Mucosa of rectum (tissue), 2 donors: ENCODE measurements at regions not wholly inside any gene's neighbourhood (a gene's known extent, or its start where the extent isn't known, plus 50 kb on each side); places are given as distances from the start of the nearest gene placed in this dataset.

Source experiments
- H3K27ac ChIP-seq, 2 donors: one replicate each; pipeline ENCODE4 v1.7.0; 2013; ENCODE audit warnings: inconsistent platforms in 2 of 2, low read depth in 2 of 2, low read length in 2 of 2
- H3K27me3 ChIP-seq, 2 donors: one replicate each; pipeline ENCODE4 v1.7.0; 2013; ENCODE audit warnings: low read length in 2 of 2; ENCODE audit not compliant: control insufficient read depth in 2 of 2, insufficient read depth in 2 of 2
- H3K36me3 ChIP-seq, 2 donors: one replicate each; pipeline ENCODE4 v1.7.0; 2013; ENCODE audit warnings: low read length in 2 of 2; ENCODE audit not compliant: control insufficient read depth in 2 of 2, insufficient read depth in 2 of 2
- H3K4me1 ChIP-seq, 2 donors: one replicate each; pipeline ENCODE4 v1.7.0; 2013; ENCODE audit warnings: low read length in 2 of 2, mild to moderate bottlenecking in 1 of 2; ENCODE audit not compliant: control insufficient read depth in 2 of 2, insufficient read depth in 2 of 2
- H3K4me3 ChIP-seq, 2 donors: one replicate each; pipeline ENCODE4 v1.7.0; 2013; ENCODE audit warnings: low read length in 2 of 2
- H3K9ac ChIP-seq, 2 donors: one replicate each; pipeline ENCODE4 v1.7.0; 2013; ENCODE audit warnings: low read length in 2 of 2, low read depth in 1 of 2, mild to moderate bottlenecking in 1 of 2
- H3K9me3 ChIP-seq, 2 donors: one replicate each; pipeline ENCODE4 v1.7.0; 2013; ENCODE audit warnings: low read length in 2 of 2; ENCODE audit not compliant: control insufficient read depth in 2 of 2
- donor health status: healthy.
- donor health status: Normal muscosa, but diverticular disease.

DNA sequence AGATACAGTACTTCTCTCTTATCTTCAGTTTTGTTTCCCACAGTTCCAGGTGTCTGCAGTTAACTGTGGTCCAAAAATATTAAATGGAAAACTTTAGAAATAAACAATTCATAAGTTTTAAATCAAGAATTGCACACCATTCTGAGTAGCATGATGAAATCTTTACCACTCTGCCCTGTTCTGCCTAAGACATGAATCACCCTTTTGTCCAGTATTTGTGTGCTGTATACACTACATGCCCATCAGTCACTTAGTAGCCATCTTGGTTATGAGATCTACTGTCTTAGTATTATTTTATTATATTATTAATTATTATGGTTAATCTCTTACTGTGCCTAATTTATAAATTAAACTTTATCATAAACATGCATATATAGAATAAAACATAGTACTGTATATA, 279.0 kb downstream of the OGFRL1 start:
- no peaks in the 10 kb centered on the region for H3K9me3 ChIP-seq
- H3K4me3 ChIP-seq = no peak overlapping the region
- no peaks in the 10 kb centered on the region for H3K27me3 ChIP-seq
- H3K4me1 ChIP-seq = no peaks in the 10 kb centered on the region
- H3K36me3 ChIP-seq = no peaks in the 10 kb centered on the region
- H3K27ac ChIP-seq = no peak overlapping the region
- no peak overlapping the region for H3K9ac ChIP-seq

GRCh38 chr6:71577766-71578165, 289.2 kb downstream of the OGFRL1 start:
- no peaks in the 10 kb centered on the region for H3K9me3 ChIP-seq
- no peak overlapping the region for H3K27ac ChIP-seq
- H3K27me3 ChIP-seq = no peaks in the 10 kb centered on the region
- no peaks in the 10 kb centered on the region for H3K4me1 ChIP-seq
- no peak overlapping the region for H3K4me3 ChIP-seq
- H3K9ac ChIP-seq = no peak overlapping the region
- no peaks in the 10 kb centered on the region for H3K36me3 ChIP-seq

DNA sequence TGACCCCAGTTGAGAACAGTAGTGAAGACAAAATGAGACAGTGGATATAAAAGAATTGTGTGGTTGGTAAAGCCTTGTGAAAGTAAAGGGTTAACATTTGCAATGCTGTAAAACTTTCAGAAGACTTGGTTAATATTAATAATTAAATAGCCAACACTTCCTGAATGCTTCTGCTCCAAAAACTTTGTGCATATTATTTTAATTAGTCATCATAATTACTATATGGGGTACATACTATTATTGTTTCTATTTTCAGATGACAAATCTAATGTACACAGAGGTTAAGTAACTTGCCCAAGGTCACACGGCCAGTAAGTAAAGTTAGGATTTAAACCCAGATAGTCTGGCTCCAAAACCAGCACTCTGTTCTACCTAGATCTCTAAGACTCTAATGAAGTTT, 291.3 kb downstream of the OGFRL1 start:
- H3K4me3 ChIP-seq = no peak overlapping the region
- H3K9ac ChIP-seq = no peak overlapping the region
- no peaks in the 10 kb centered on the region for H3K27me3 ChIP-seq
- H3K36me3 ChIP-seq = no peaks in the 10 kb centered on the region
- no peak overlapping the region for H3K27ac ChIP-seq
- H3K4me1 ChIP-seq = no peaks in the 10 kb centered on the region
- no peaks in the 10 kb centered on the region for H3K9me3 ChIP-seq

DNA sequence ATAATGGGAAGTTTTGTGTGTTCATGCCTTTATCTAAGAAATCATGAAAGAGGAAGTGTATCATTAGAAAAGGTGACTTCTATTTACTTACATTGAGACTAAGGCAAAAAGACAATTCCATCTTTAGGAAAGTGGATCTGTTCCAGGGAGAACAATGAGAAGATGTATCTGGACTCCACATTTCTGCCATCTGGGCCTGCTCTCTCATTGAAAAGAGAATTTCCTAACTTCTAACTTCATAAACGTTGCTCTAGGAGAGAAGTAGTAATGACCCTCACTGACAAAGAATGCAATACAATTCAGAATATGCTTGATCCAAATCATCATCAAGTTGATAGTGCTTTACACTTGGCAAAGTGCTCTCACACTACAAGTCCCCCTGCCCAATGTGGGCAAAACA, 294.2 kb downstream of the OGFRL1 start:
- Histone ChIP-seq H3K4me1 (no peaks in the 10 kb centered on the region), H3K36me3 (no peaks in the 10 kb centered on the region), H3K9me3 (no peaks in the 10 kb centered on the region), H3K4me3 (no peak overlapping the region), H3K9ac (no peak overlapping the region), H3K27me3 (no peaks in the 10 kb centered on the region), H3K27ac (no peak overlapping the region)

DNA sequence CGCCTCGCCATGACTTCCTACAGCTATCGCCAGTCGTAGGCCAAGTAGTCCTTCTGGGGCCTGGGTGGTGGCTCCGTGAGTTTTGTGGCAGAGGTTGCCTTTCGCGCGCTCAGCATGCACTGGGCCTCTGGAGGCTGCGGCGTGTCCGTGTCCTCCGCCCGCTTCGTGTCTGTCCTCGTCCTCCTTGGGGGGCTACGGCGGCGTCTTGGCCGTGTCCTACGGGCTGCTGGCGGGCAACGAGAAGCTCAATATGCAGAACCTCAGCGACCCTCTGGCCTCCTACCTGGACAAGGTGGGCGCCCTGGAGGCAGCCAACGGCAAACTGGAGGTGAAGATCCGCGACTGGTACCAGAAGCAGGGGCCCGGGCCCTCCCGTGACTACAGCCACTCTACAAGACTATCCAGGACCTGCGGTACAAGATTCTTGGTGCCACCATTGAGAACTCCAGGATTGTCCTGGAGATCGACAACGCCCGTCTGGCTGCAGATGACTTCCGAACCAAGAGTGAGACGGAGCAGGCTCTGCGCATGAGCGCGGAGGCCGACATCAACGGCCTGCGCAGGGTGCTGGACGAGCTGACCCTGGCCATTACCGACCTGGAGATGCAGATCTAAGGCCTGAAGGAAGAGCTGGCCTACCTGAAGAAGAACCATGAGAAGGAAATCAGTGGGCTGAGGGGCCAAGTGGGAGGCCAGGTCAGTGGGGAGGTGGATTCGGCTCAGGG, 296.3 kb downstream of the OGFRL1 start:
- Histone ChIP-seq H3K36me3 (no peaks in the 10 kb centered on the region), H3K4me3 (no peak overlapping the region), H3K9me3 (no peaks in the 10 kb centered on the region), H3K4me1 (no peaks in the 10 kb centered on the region), H3K9ac (no peak overlapping the region), H3K27me3 (no peaks in the 10 kb centered on the region), H3K27ac (no peak overlapping the region)

GRCh38 chr6:71585472-71585871, 296.9 kb downstream of the OGFRL1 start:
- Histone ChIP-seq H3K9ac (no peak overlapping the region), H3K4me1 (no peaks in the 10 kb centered on the region), H3K27me3 (no peaks in the 10 kb centered on the region), H3K4me3 (no peak overlapping the region), H3K27ac (no peak overlapping the region), H3K36me3 (no peaks in the 10 kb centered on the region), H3K9me3 (no peaks in the 10 kb centered on the region)

DNA sequence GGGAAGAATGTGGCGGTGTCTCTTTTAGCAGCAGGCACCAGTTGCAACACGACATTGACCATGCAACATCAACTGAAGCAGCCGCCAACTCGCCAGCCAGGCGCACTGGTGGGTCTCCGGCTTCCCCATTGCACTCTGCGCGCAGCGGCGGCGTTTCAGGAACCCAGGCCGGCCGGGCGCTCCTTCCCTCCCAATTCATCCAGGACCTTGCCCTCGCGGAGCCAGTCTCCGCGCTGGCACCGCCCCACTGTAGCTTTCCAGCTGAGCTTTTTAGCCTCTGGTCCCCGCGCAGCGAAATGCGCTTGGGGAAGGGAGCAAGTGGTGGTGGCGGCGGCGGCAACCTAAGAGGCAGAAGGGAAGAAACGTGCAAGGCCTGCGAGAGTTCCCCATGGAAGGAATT, 297.9 kb upstream of the RIMS1 start:
- Histone ChIP-seq H3K4me3 (no peak overlapping the region), H3K4me1 (no peaks in the 10 kb centered on the region), H3K36me3 (no peaks in the 10 kb centered on the region)

DNA sequence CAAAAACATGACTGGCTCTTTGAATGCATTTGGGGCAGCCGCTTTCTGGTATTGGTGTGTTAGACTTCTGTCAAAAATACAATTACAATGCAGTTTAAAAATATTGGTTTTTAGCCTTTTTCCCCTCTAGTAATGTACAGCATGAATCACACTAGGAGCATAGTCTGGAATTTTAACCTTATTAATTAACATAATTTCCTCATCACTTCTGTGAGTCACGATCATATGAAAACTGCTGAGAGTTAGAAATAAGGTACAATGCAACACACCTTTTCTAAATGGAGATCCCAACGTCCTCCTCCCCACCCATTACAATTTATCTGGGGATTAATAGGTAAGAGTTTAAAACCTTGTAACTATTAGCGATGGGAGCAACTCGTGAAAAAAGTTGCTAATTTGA, 297.1 kb upstream of the RIMS1 start:
- no peaks in the 10 kb centered on the region for H3K27me3 ChIP-seq
- H3K4me3 ChIP-seq = no peak overlapping the region
- no peaks in the 10 kb centered on the region for H3K9me3 ChIP-seq
- no peak overlapping the region for H3K9ac ChIP-seq
- no peaks in the 10 kb centered on the region for H3K36me3 ChIP-seq
- H3K27ac ChIP-seq = no peak overlapping the region
- H3K4me1 ChIP-seq = no peaks in the 10 kb centered on the region

More for the DNA sequence above, 297.9 kb upstream of the RIMS1 start:
- H3K9ac ChIP-seq = no peak overlapping the region
- no peaks in the 10 kb centered on the region for H3K27me3 ChIP-seq
- no peak overlapping the region for H3K27ac ChIP-seq
- no peaks in the 10 kb centered on the region for H3K9me3 ChIP-seq

- Histone ChIP-seq H3K4me3 (no peak overlapping the region), H3K27ac (no peak overlapping the region), H3K9me3 (no peaks in the 10 kb centered on the region), H3K27me3 (no peaks in the 10 kb centered on the region), H3K36me3 (no peaks in the 10 kb centered on the region), H3K9ac (no peak overlapping the region), H3K4me1 (no peaks in the 10 kb centered on the region)
These were observed 293.7 kb upstream of the RIMS1 start for GRCh38 chr6:71592643-71593042.

DNA sequence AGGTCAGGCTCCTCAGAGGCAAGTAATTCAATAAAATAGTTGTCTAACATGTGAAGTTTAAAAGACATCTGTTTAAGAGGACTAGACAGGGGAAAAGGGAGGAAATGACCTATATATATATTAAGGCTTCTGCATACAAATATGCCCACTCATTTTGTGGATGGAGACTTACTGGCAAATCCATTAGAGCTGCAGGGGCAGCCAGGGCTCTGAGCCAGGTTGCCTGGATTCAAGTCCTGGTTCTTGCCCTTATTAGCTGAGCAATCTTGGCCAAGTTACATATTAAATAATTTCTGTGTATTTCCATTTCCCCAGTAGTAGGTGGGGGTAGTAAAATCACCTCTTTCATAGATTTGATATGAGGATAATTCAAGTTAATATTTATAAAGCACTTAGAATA, 287.0 kb upstream of the RIMS1 start:
- Histone ChIP-seq H3K4me1 (no peaks in the 10 kb centered on the region), H3K4me3 (no peak overlapping the region), H3K9ac (no peak overlapping the region), H3K36me3 (no peaks in the 10 kb centered on the region), H3K27me3 (no peaks in the 10 kb centered on the region), H3K27ac (no peak overlapping the region), H3K9me3 (no peaks in the 10 kb centered on the region)
